ENCODE measurements at regions not wholly inside any gene's neighbourhood (a gene's known extent, or its start where the extent isn't known, plus 50 kb on each side); places are given as distances from the start of the nearest gene placed in this dataset.

DNA sequence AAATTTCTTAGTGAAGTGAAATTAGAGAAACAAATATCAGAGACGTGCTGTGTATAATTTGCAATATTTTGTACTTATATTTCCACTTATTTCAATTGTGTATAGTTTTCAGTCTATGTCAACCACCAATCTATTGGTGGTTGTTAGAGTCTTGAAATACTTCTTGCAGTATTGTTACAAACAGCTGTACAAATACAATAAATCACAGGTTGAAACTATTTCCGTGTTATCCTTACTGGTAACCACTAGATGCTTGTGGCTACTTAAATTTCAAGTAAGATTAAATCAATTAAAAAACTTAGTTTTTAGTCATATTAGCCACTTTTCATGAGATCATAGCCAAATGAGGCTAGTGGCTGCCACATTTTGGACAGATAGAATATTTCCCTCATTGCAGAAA, 520.5 kb downstream of the GBA3 start:
- FAIRE-seq (no peak), DNase-seq (peak in 1 of 5 donors; percentile 8)
- H3K36me3 ChIP-seq (ENCODE audit: control insufficient read depth in 2 of 3, insufficient read depth in 3 of 3, low read length in 3 of 3): no peaks in the 10 kb centered on the region
- no peak overlapping the region for H3K4me3 ChIP-seq (ENCODE audit: low read length in 3 of 3)
- H3K27ac ChIP-seq (ENCODE audit: low read depth in 2 of 2, low read length in 2 of 2): no peak overlapping the region
- H3K4me1 ChIP-seq (ENCODE audit: control insufficient read depth in 2 of 3, insufficient read depth in 2 of 3, low read depth in 1 of 3, low read length in 3 of 3): no peaks in the 10 kb centered on the region
- H3K9ac ChIP-seq (ENCODE audit: low read length in 3 of 3): no peak overlapping the region
- intact Hi-C loops (cut with DNase I): no loop called here
- TF ChIP-seq, protein P1, sequence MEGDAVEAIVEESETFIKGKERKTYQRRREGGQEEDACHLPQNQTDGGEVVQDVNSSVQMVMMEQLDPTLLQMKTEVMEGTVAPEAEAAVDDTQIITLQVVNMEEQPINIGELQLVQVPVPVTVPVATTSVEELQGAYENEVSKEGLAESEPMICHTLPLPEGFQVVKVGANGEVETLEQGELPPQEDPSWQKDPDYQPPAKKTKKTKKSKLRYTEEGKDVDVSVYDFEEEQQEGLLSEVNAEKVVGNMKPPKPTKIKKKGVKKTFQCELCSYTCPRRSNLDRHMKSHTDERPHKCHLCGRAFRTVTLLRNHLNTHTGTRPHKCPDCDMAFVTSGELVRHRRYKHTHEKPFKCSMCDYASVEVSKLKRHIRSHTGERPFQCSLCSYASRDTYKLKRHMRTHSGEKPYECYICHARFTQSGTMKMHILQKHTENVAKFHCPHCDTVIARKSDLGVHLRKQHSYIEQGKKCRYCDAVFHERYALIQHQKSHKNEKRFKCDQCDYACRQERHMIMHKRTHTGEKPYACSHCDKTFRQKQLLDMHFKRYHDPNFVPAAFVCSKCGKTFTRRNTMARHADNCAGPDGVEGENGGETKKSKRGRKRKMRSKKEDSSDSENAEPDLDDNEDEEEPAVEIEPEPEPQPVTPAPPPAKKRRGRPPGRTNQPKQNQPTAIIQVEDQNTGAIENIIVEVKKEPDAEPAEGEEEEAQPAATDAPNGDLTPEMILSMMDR (IDR thresholded peaks at IDR 0.05; ENCODE audit: borderline replicate concordance, extremely low read depth, insufficient read depth): no peak
- no peaks in the 10 kb centered on the region for H3K27me3 ChIP-seq (ENCODE audit: control insufficient read depth, insufficient read depth, low read length)
- H3K9me3 ChIP-seq (ENCODE audit: control insufficient read depth in 2 of 3, insufficient read depth in 1 of 3, low read length in 3 of 3): no peaks in the 10 kb centered on the region

DNA sequence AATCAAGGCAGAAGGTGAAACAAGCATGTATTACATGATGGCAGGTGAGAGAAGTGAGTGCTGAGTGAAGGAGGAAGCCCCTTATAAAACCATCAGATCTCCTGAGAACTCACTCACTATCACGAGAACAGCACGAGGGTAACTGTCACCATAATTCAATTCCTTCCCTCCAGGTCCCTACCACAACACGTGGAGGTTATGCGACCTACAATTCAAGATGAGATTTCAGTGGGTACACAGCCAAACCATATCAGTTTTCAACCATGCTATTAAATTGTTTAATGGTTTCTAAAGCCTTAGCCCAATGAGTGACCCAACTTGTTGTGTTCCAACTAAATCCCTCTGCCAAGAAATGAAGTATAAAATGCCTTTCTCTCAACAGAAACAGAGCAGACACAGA, 519.8 kb downstream of the GBA3 start:
- intact Hi-C loops (cut with DNase I): no loop called here
- peak in 2 of 5 donors; percentile 5 to 22 for DNase-seq
- H3K36me3 ChIP-seq (ENCODE audit: control insufficient read depth in 2 of 3, insufficient read depth in 3 of 3, low read length in 3 of 3): no peaks in the 10 kb centered on the region
- H3K27me3 ChIP-seq (ENCODE audit: control insufficient read depth, insufficient read depth, low read length): no peaks in the 10 kb centered on the region
- no peak overlapping the region for H3K27ac ChIP-seq (ENCODE audit: low read depth in 2 of 2, low read length in 2 of 2)
- no peak overlapping the region for H3K4me3 ChIP-seq (ENCODE audit: low read length in 3 of 3)
- TF ChIP-seq, protein P1 (IDR thresholded peaks at IDR 0.05; ENCODE audit: borderline replicate concordance, extremely low read depth, insufficient read depth): no peak
- FAIRE-seq: no peak
- no peak overlapping the region for H3K9ac ChIP-seq (ENCODE audit: low read length in 3 of 3)
- H3K4me1 ChIP-seq (ENCODE audit: control insufficient read depth in 2 of 3, insufficient read depth in 2 of 3, low read depth in 1 of 3, low read length in 3 of 3): no peaks in the 10 kb centered on the region
- no peaks in the 10 kb centered on the region for H3K9me3 ChIP-seq (ENCODE audit: control insufficient read depth in 2 of 3, insufficient read depth in 1 of 3, low read length in 3 of 3)

DNA sequence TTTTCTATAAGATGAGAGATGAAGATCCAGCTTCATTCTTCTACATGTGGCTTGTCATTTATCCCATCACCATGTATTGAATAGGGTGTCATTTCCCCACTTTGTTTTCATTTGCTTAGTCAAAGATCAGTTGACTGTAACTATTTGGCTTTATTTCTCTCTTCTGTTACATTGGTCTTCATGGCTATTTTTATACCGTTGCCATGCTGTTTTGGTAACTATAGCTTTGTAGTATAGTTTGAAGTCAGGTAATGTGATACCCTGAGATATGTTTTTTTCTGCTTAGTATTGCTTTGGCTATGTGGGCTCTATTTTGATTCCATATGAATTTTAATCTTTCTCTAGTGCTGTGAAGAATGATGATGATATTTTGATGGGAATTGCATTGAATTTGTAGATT, 514.3 kb downstream of the GBA3 start:
- FAIRE-seq: no peak
- intact Hi-C loops (cut with DNase I): no loop called here
- DNase-seq: no peak
- H3K4me3 ChIP-seq (ENCODE audit: low read length in 3 of 3): no peak overlapping the region
- H3K9ac ChIP-seq (ENCODE audit: low read length in 3 of 3): no peak overlapping the region
- TF ChIP-seq, protein P1 (IDR thresholded peaks at IDR 0.05; ENCODE audit: borderline replicate concordance, extremely low read depth, insufficient read depth): no peak
- H3K36me3 ChIP-seq (ENCODE audit: control insufficient read depth in 2 of 3, insufficient read depth in 3 of 3, low read length in 3 of 3): no peaks in the 10 kb centered on the region
- no peaks in the 10 kb centered on the region for H3K27me3 ChIP-seq (ENCODE audit: control insufficient read depth, insufficient read depth, low read length)
- peaks cover 0 to 17% (median 0%) of the 10 kb centered on the region in 3 donors for H3K9me3 ChIP-seq (ENCODE audit: control insufficient read depth in 2 of 3, insufficient read depth in 1 of 3, low read length in 3 of 3)
- no peaks in the 10 kb centered on the region for H3K4me1 ChIP-seq (ENCODE audit: control insufficient read depth in 2 of 3, insufficient read depth in 2 of 3, low read depth in 1 of 3, low read length in 3 of 3)
- H3K27ac ChIP-seq (ENCODE audit: low read depth in 2 of 2, low read length in 2 of 2): no peak overlapping the region

- Histone ChIP-seq H3K27ac (ENCODE audit: low read depth in 2 of 2, low read length in 2 of 2) (no peak overlapping the region), H3K4me3 (ENCODE audit: low read length in 3 of 3) (no peak overlapping the region), H3K9ac (ENCODE audit: low read length in 3 of 3) (no peak overlapping the region), H3K9me3 (ENCODE audit: control insufficient read depth in 2 of 3, insufficient read depth in 1 of 3, low read length in 3 of 3) (peaks cover 0 to 17% (median 0%) of the 10 kb centered on the region in 3 donors), H3K27me3 (ENCODE audit: control insufficient read depth, insufficient read depth, low read length) (no peaks in the 10 kb centered on the region), H3K4me1 (ENCODE audit: control insufficient read depth in 2 of 3, insufficient read depth in 2 of 3, low read depth in 1 of 3, low read length in 3 of 3) (no peaks in the 10 kb centered on the region), H3K36me3 (ENCODE audit: control insufficient read depth in 2 of 3, insufficient read depth in 3 of 3, low read length in 3 of 3) (no peaks in the 10 kb centered on the region)
- TF ChIP-seq, protein P1 (IDR thresholded peaks at IDR 0.05; ENCODE audit: borderline replicate concordance, extremely low read depth, insufficient read depth): no peak
- DNase-seq (no peak), FAIRE-seq (no peak)
- intact Hi-C loops (cut with DNase I): no loop called here
These were observed 510.0 kb downstream of the GBA3 start for GRCh38 chr4:23202712-23203247.
